SK-N-SH (cell line): ENCODE measurements at regions not wholly inside any gene's neighbourhood (a gene's known extent, or its start where the extent isn't known, plus 50 kb on each side); places are given as distances from the start of the nearest gene placed in this dataset.

Source experiments
- CTCF ChIA-PET: fragments of 300-600, 350-600 bp; formaldehyde crosslinking; extraction: SDS; loops from one replicate; lab custom pipeline; 2021; lab: Yijun Ruan, JAX
- POLR2A ChIA-PET: fragments of 350-600 bp; sonication (Branson Sonifier 250); formaldehyde crosslinking; extraction: SDS; loops from one replicate; lab custom pipeline; 2020; ENCODE audit warnings: antibody characterized with exemption, inconsistent platforms; lab: Yijun Ruan, JAX
- DNase-seq: peaks from one replicate; pipeline ENCODE4 v3.0.0; 2012
- H2AFZ ChIP-seq: fragments of 200-600 bp; sonication (generic); 2 replicates; pipeline ENCODE4 v1.8.1; 2016; ENCODE audit warnings: antibody characterized with exemption, mild to moderate bottlenecking, low read depth
- H3F3A ChIP-seq: fragments of 200-600 bp; sonication (generic); replicated peaks from 2 replicates; pipeline ENCODE3; 2016; ENCODE audit warnings: antibody characterized with exemption, mild to moderate bottlenecking; ENCODE audit not compliant: insufficient read depth
- H3K27ac ChIP-seq, 2 experiments: fragments of 200-500 bp in 1 of 2; fragments of 200-600 bp in 1 of 2; sonication (Bioruptor generic) in 1 of 2; sonication (generic), shearing (Covaris generic) in 1 of 2; 2 replicates each; pipeline versions ENCODE4 v1.5.1 to v1.6.1; 2014 to 2016; ENCODE audit warnings: low read depth in 2 of 2, inconsistent platforms in 1 of 2, low read length in 1 of 2, mild to moderate bottlenecking in 1 of 2, mixed read lengths in 1 of 2
- H3K27me3 ChIP-seq: fragments of 200-600 bp; sonication (generic), shearing (Covaris generic); 2 replicates; pipeline ENCODE4 v1.6.1; 2016; ENCODE audit warnings: mixed run types; ENCODE audit not compliant: insufficient read depth
- H3K36me3 ChIP-seq, 2 experiments: fragments of 200-500 bp in 1 of 2; fragments of 200-600 bp in 1 of 2; sonication (Bioruptor generic) in 1 of 2; sonication (generic) in 1 of 2; replicated peaks in 1 of 2; 2 replicates each; pipeline versions ENCODE3 to v1.5.1; 2014 to 2016; ENCODE audit warnings: low read length in 1 of 2, mild to moderate bottlenecking in 1 of 2; ENCODE audit not compliant: insufficient read depth in 2 of 2, control insufficient read depth in 1 of 2
- H3K4me1 ChIP-seq, 2 experiments: fragments of 200-500 bp in 1 of 2; fragments of 200-600 bp in 1 of 2; sonication (Bioruptor generic) in 1 of 2; sonication (generic), shearing (Covaris generic) in 1 of 2; 2 replicates each; pipeline versions ENCODE4 v1.5.1 to v1.6.1; 2014 to 2016; ENCODE audit warnings: low read depth in 1 of 2, low read length in 1 of 2, mixed run types in 1 of 2; ENCODE audit not compliant: insufficient read depth in 2 of 2, control insufficient read depth in 1 of 2
- H3K4me2 ChIP-seq: fragments of 200-600 bp; sonication (generic), shearing (Covaris generic); 2 replicates; pipeline ENCODE4 v1.6.1; 2017; ENCODE audit warnings: mixed run types
- H3K4me3 ChIP-seq, 2 experiments: fragments of 200-500 bp in 1 of 2; fragments of 200-600 bp in 1 of 2; sonication (Bioruptor generic) in 1 of 2; sonication (generic), shearing (Covaris generic) in 1 of 2; 2 replicates each; pipeline versions ENCODE4 v1.5.1 to v1.8.1; 2014 to 2016; ENCODE audit warnings: low read depth in 2 of 2, inconsistent platforms in 1 of 2, low read length in 1 of 2, mild to moderate bottlenecking in 1 of 2, mixed read lengths in 1 of 2, moderate library complexity in 1 of 2
- H3K79me2 ChIP-seq: fragments of 200-600 bp; sonication (generic); 2 replicates; pipeline ENCODE4 v1.8.1; 2017; ENCODE audit warnings: mild to moderate bottlenecking; ENCODE audit not compliant: insufficient read depth
- H3K9ac ChIP-seq: fragments of 200-600 bp; sonication (generic); 2 replicates; pipeline ENCODE4 v1.6.1; 2017; ENCODE audit warnings: mixed run types
- H3K9me2 ChIP-seq: fragments of 200-600 bp; sonication (generic); 2 replicates; pipeline ENCODE4 v1.6.1; 2017; ENCODE audit warnings: mixed run types
- H3K9me3 ChIP-seq: fragments of 200-600 bp; sonication (generic); 2 replicates; pipeline ENCODE4 v1.6.1; 2017; ENCODE audit warnings: mixed run types, mild to moderate bottlenecking, moderate library complexity
- H4K20me1 ChIP-seq: fragments of 200-600 bp; sonication (generic); 2 replicates; pipeline ENCODE4 v1.6.1; 2017; ENCODE audit warnings: mild to moderate bottlenecking, mixed run types; ENCODE audit not compliant: insufficient read depth
- CHD2 ChIP-seq: fragments of 150-350 bp; IDR thresholded peaks from 2 replicates; pipeline ENCODE4 v1.6.1; 2018; ENCODE audit warnings: low read length; ENCODE audit not compliant: partially characterized antibody
- ELF1 ChIP-seq: IDR thresholded peaks from 2 replicates; pipeline ENCODE4 v1.4.0; 2012
- EP300 ChIP-seq, 2 experiments: IDR thresholded peaks; 2 replicates each; pipeline versions ENCODE4 v1.4.0 to v1.6.1; 2012; ENCODE audit warnings: borderline replicate concordance in 1 of 2, low read depth in 1 of 2, low read length in 1 of 2
- EZH2phosphoT487 ChIP-seq: fragments of 200-600 bp; sonication (generic); IDR thresholded peaks from 2 replicates; pipeline ENCODE4 v1.6.1; 2017; ENCODE audit warnings: low read depth, mixed run types, mild to moderate bottlenecking, antibody characterized with exemption, moderate library complexity, borderline replicate concordance
- FOSL2 ChIP-seq: IDR thresholded peaks from 2 replicates; pipeline ENCODE4 v1.4.0; 2012; ENCODE audit warnings: low read depth, mild to moderate bottlenecking, moderate library complexity, borderline replicate concordance
- FOXM1 ChIP-seq: IDR thresholded peaks from 2 replicates; pipeline ENCODE4 v1.4.0; 2012; ENCODE audit warnings: low read depth, mild to moderate bottlenecking
- GATA2 ChIP-seq: sonication (generic); formaldehyde crosslinking; IDR thresholded peaks from 2 replicates; pipeline ENCODE4 v1.5.0; 2020; ENCODE audit warnings: mild to moderate bottlenecking, missing genetic modification reagents
- JUND ChIP-seq: IDR thresholded peaks from 2 replicates; pipeline ENCODE4 v1.4.0; 2012
- MEF2A ChIP-seq: IDR thresholded peaks from 2 replicates; pipeline ENCODE4 v1.4.0; 2012; ENCODE audit warnings: low read depth, borderline replicate concordance
- MXI1 ChIP-seq: IDR thresholded peaks from 2 replicates; pipeline ENCODE4 v1.6.1; 2012; ENCODE audit warnings: mild to moderate bottlenecking, low read depth, low read length, improper control_type of control experiment
- NFIC ChIP-seq: IDR thresholded peaks from 2 replicates; pipeline ENCODE4 v1.4.0; 2012; ENCODE audit warnings: borderline replicate concordance
- RAD21 ChIP-seq: IDR thresholded peaks from 2 replicates; pipeline ENCODE4 v1.6.1; 2012; ENCODE audit warnings: mild to moderate bottlenecking, low read length
- REST ChIP-seq: IDR thresholded peaks from 2 replicates; pipeline ENCODE4 v1.6.1; 2012; ENCODE audit warnings: mild to moderate bottlenecking, low read depth, low read length, moderate library complexity
- RXRA ChIP-seq: IDR thresholded peaks from 2 replicates; pipeline ENCODE4 v1.4.0; 2012; ENCODE audit warnings: low read depth, mild to moderate bottlenecking, borderline replicate concordance
- SIN3A ChIP-seq: IDR thresholded peaks from 2 replicates; pipeline ENCODE4 v1.6.1; 2012; ENCODE audit warnings: low read depth, mild to moderate bottlenecking, low read length, moderate library complexity, borderline replicate concordance
- SMC3 ChIP-seq: IDR thresholded peaks from 2 replicates; pipeline ENCODE4 v1.6.1; 2012; ENCODE audit warnings: low read depth, low read length, improper control_type of control experiment
- TAF1 ChIP-seq: IDR thresholded peaks from 2 replicates; pipeline ENCODE4 v1.6.1; 2012; ENCODE audit warnings: low read depth, mild to moderate bottlenecking, low read length, moderate library complexity, borderline replicate concordance
- TCF12 ChIP-seq: IDR thresholded peaks from 2 replicates; pipeline ENCODE4 v1.4.0; 2012
- USF2 ChIP-seq: fragments of 150-350 bp; IDR thresholded peaks from 2 replicates; pipeline ENCODE4 v1.6.1; 2017; ENCODE audit warnings: antibody characterized with exemption, low read length, low read depth, borderline replicate concordance
- ZBTB33 ChIP-seq: IDR thresholded peaks from 2 replicates; pipeline ENCODE4 v1.4.0; 2012; ENCODE audit warnings: low read depth, borderline replicate concordance
- WGBS: methylation state at CpG from one replicate; pipeline ENCODE4 v1.1.6; 2017; ENCODE audit warnings: low lambda C conversion rate; 5-methylcytosine and 5-hydroxymethylcytosine counted together

GRCh38 chr4:160426233-160426632, 1323.4 kb downstream of the RAPGEF2 start:
- Histone ChIP-seq H3K4me2 (no peak overlapping the region), H3K9me3 (peaks cover 4% of the 10 kb centered on the region; the same call in 1 of the 2 replicates), H3K9ac (no peak overlapping the region), H3K27ac (no peak overlapping the region), H4K20me1 (no peaks in the 10 kb centered on the region), H3F3A (no peaks in the 10 kb centered on the region), H3K4me3 (no peak overlapping the region), H3K79me2 (no peaks in the 10 kb centered on the region), H2AFZ (no peak overlapping the region), H3K4me1 (no peaks in the 10 kb centered on the region), H3K36me3 (no peaks in the 10 kb centered on the region), H3K9me2 (no peaks in the 10 kb centered on the region), H3K27me3 (no peaks in the 10 kb centered on the region)
- ChIA-PET CTCF (no interaction called here), POLR2A (no interaction called here)
- 30% methylated on average over 2 of the region's 2 CpGs for WGBS
- DNase-seq, result no peak
- TF ChIP-seq CHD2, result no peak
- no peak for TF ChIP-seq EZH2phosphoT487
- TF ChIP-seq GATA2 (CRISPR knock-in tag), result no peak
- TF ChIP-seq MEF2A, result no peak
- TF ChIP-seq TCF12, result no peak
- TF ChIP-seq RXRA, result no peak
- no peak for TF ChIP-seq ZBTB33
- no peak for TF ChIP-seq NFIC
- TF ChIP-seq SMC3, result no peak
- no peak for TF ChIP-seq RAD21
- TF ChIP-seq SIN3A, result no peak
- TF ChIP-seq JUND, result no peak
- TF ChIP-seq TAF1, result no peak
- no peak for TF ChIP-seq FOSL2
- no peak for TF ChIP-seq FOXM1
- TF ChIP-seq, all 33 proteins: peak for 0

- Histone ChIP-seq H3K36me3 (no peaks in the 10 kb centered on the region), H3K27ac (no peak overlapping the region), H3K4me2 (no peak overlapping the region), H3K9me3 (no peaks in the 10 kb centered on the region), H3F3A (no peaks in the 10 kb centered on the region), H3K4me3 (no peak overlapping the region), H3K4me1 (no peaks in the 10 kb centered on the region; a peak in 1 of 4 replicates), H2AFZ (no peak overlapping the region), H4K20me1 (no peaks in the 10 kb centered on the region), H3K9ac (no peak overlapping the region), H3K27me3 (no peaks in the 10 kb centered on the region), H3K9me2 (peaks cover 2% of the 10 kb centered on the region; the same call in 1 of the 2 replicates), H3K79me2 (no peaks in the 10 kb centered on the region)
- no peak for DNase-seq
- ChIA-PET POLR2A (no interaction called here), CTCF (no interaction called here)
- 33% methylated on average over 3 of the region's 3 CpGs for WGBS
- TF ChIP-seq NFIC, result no peak
- TF ChIP-seq ELF1, result no peak
- no peak for TF ChIP-seq EP300 (IDR thresholded peaks at IDR 0.05; ENCODE audit: borderline replicate concordance in 1 of 2, low read depth in 1 of 2, low read length in 1 of 2)
- no peak for TF ChIP-seq MXI1
- no peak for TF ChIP-seq USF2
- no peak for TF ChIP-seq EZH2phosphoT487
- TF ChIP-seq TAF1, result no peak
- TF ChIP-seq REST, result no peak
- TF ChIP-seq JUND, result no peak
Measured at GRCh38 chr4:160450876-160451275, 1348.0 kb downstream of the RAPGEF2 start.
